Neural cell (in vitro differentiated cells): ENCODE measurements at regions not wholly inside any gene's neighbourhood (a gene's known extent, or its start where the extent isn't known, plus 50 kb on each side); places are given as distances from the start of the nearest gene placed in this dataset.

Experiments used
- H2AFZ ChIP-seq: fragments of 200-600, 300-800 bp; sonication (generic), shearing (Covaris generic); 2 replicates; pipeline ENCODE4 v1.6.0; 2014; ENCODE audit warnings: low read depth, mild to moderate bottlenecking, antibody characterized with exemption, low read length, moderate library complexity
- H3F3A ChIP-seq: fragments of 200-600 bp; shearing (Covaris generic); 2 replicates; pipeline ENCODE4 v1.6.1; 2016; ENCODE audit warnings: mild to moderate bottlenecking, moderate library complexity, mixed read lengths, antibody characterized with exemption, low read length; ENCODE audit not compliant: insufficient read depth, poor library complexity, severe bottlenecking
- H3K27ac ChIP-seq: fragments of 200-600, 300-800 bp; sonication (generic), shearing (Covaris generic); 2 replicates; pipeline ENCODE4 v1.5.1; 2014; ENCODE audit warnings: mild to moderate bottlenecking, low read length, moderate library complexity
- H3K27me3 ChIP-seq: fragments of 300-800, 200-600 bp; sonication (generic), shearing (Covaris generic); 2 replicates; pipeline ENCODE4 v1.6.0; 2014; ENCODE audit warnings: mild to moderate bottlenecking, low read depth, low read length, moderate library complexity; ENCODE audit not compliant: insufficient read depth
- H3K36me3 ChIP-seq: fragments of 300-800, 200-600 bp; sonication (generic), shearing (Covaris generic); 2 replicates; pipeline ENCODE4 v1.5.1; 2014; ENCODE audit warnings: mild to moderate bottlenecking, antibody characterized with exemption, low read length, moderate library complexity; ENCODE audit not compliant: insufficient read depth
- H3K4me2 ChIP-seq: fragments of 300-800, 200-600 bp; sonication (generic), shearing (Covaris generic); 2 replicates; pipeline ENCODE4 v1.6.0; 2014; ENCODE audit warnings: mild to moderate bottlenecking, low read length
- H3K4me3 ChIP-seq: fragments of 300-800, 200-600 bp; sonication (generic), shearing (Covaris generic); 2 replicates; pipeline ENCODE4 v1.5.1; 2014; ENCODE audit warnings: mild to moderate bottlenecking, low read length, moderate library complexity
- H3K79me2 ChIP-seq: fragments of 200-600 bp; shearing (Covaris generic); replicated peaks from 2 replicates; pipeline ENCODE4 v1.6.0; 2014; ENCODE audit warnings: mild to moderate bottlenecking, low read length, moderate library complexity; ENCODE audit not compliant: insufficient read depth
- H3K9ac ChIP-seq: fragments of 300-800, 200-600 bp; sonication (generic), shearing (Covaris generic); 2 replicates; pipeline ENCODE4 v1.6.1; 2016; ENCODE audit warnings: mild to moderate bottlenecking, low read length, mixed read lengths
- H3K9me2 ChIP-seq: fragments of 200-600 bp; shearing (Covaris generic); 2 replicates; pipeline ENCODE4 v1.6.1; 2016; ENCODE audit warnings: mild to moderate bottlenecking, low read length, mixed read lengths; ENCODE audit not compliant: insufficient read depth
- H3K9me3 ChIP-seq: fragments of 200-600, 300-800 bp; sonication (generic), shearing (Covaris generic); 2 replicates; pipeline ENCODE4 v1.6.1; 2016; ENCODE audit warnings: mild to moderate bottlenecking, mixed run types, low read length, moderate library complexity, mixed read lengths
- H4K20me1 ChIP-seq: fragments of 200-600 bp; shearing (Covaris generic); 2 replicates; pipeline ENCODE4 v1.6.1; 2016; ENCODE audit warnings: mild to moderate bottlenecking, mixed run types; ENCODE audit not compliant: insufficient read depth
- CTCF ChIP-seq: fragments of 450-650 bp; IDR thresholded peaks from 2 replicates; pipeline ENCODE4 v1.5.1; 2014; ENCODE audit warnings: antibody characterized with exemption, mild to moderate bottlenecking, moderate library complexity; ENCODE audit not compliant: poor library complexity, severe bottlenecking
- EP300 ChIP-seq: fragments of 450-650 bp; conservative IDR thresholded peaks from 2 replicates; pipeline ENCODE4 v1.6.1; 2014; ENCODE audit warnings: antibody characterized with exemption, mild to moderate bottlenecking, moderate library complexity; ENCODE audit not compliant: poor library complexity, severe bottlenecking
- EZH2 ChIP-seq: fragments of 200-600, 300-800 bp; shearing (Covaris generic), sonication (generic); IDR thresholded peaks from 2 replicates; pipeline ENCODE4 v1.6.1; 2014; ENCODE audit warnings: antibody characterized with exemption, low read length, borderline replicate concordance, mild to moderate bottlenecking; ENCODE audit not compliant: insufficient read depth, poor library complexity, severe bottlenecking
- MXI1 ChIP-seq: fragments of 450-650 bp; conservative IDR thresholded peaks from 2 replicates; pipeline ENCODE4 v1.6.1; 2014; ENCODE audit warnings: antibody characterized with exemption, mild to moderate bottlenecking; ENCODE audit not compliant: poor library complexity, severe bottlenecking
- POLR2AphosphoS5 ChIP-seq: IDR thresholded peaks from 2 replicates; pipeline ENCODE4 v1.6.1; 2012
- RAD21 ChIP-seq: fragments of 450-650 bp; conservative IDR thresholded peaks from 2 replicates; pipeline ENCODE4 v1.6.1; 2014; ENCODE audit warnings: antibody characterized with exemption, mild to moderate bottlenecking, moderate library complexity
- REST ChIP-seq: IDR thresholded peaks from 2 replicates; pipeline ENCODE4 v1.6.1; 2012; ENCODE audit warnings: borderline replicate concordance
- SMC3 ChIP-seq: fragments of 450-650 bp; conservative IDR thresholded peaks from 2 replicates; pipeline ENCODE4 v1.6.1; 2014; ENCODE audit warnings: antibody characterized with exemption, mild to moderate bottlenecking, moderate library complexity; ENCODE audit not compliant: poor library complexity
- TAF1 ChIP-seq: IDR thresholded peaks from 2 replicates; pipeline ENCODE4 v1.6.1; 2012; ENCODE audit warnings: low read depth

GRCh38 chr2:11054783-11055678, 100.2 kb upstream of the SLC66A3 start:
- no peak overlapping the region for H3K4me3 ChIP-seq
- H3K27me3 ChIP-seq, result no peaks in the 10 kb centered on the region
- H3K79me2 ChIP-seq, result no peaks in the 10 kb centered on the region
- no peak overlapping the region for H2AFZ ChIP-seq
- no peaks in the 10 kb centered on the region for H3K36me3 ChIP-seq
- H4K20me1 ChIP-seq, result no peaks in the 10 kb centered on the region
- no peaks in the 10 kb centered on the region for H3K9me2 ChIP-seq
- TF ChIP-seq TAF1 (no peak), RAD21 (no peak), POLR2AphosphoS5 (no peak), MXI1 (no peak), REST (no peak), SMC3 (no peak), EZH2 (no peak), EP300 (no peak), CTCF (no peak)
- H3K4me2 ChIP-seq, result no peak overlapping the region
- no peak overlapping the region for H3K27ac ChIP-seq
- no peaks in the 10 kb centered on the region for H3F3A ChIP-seq
- no peaks in the 10 kb centered on the region for H3K9me3 ChIP-seq
- no peak overlapping the region for H3K9ac ChIP-seq

- Histone ChIP-seq H2AFZ (no peak overlapping the region), H3K9ac (no peak overlapping the region), H3K27ac (peak overlapping the region; percentile 8), H3K4me2 (no peak overlapping the region), H3K36me3 (no peaks in the 10 kb centered on the region), H3F3A (no peaks in the 10 kb centered on the region), H4K20me1 (no peaks in the 10 kb centered on the region), H3K9me3 (no peaks in the 10 kb centered on the region), H3K79me2 (no peaks in the 10 kb centered on the region), H3K27me3 (no peaks in the 10 kb centered on the region), H3K4me3 (no peak overlapping the region), H3K9me2 (no peaks in the 10 kb centered on the region)
- no peak for TF ChIP-seq SMC3
- TF ChIP-seq POLR2AphosphoS5, result no peak
- TF ChIP-seq EZH2, result no peak
Observed at GRCh38 chr2:11055679-11056215, 99.5 kb upstream of the SLC66A3 start.
